HCT116 (cell line): ENCODE measurements at regions not wholly inside any gene's neighbourhood (a gene's known extent, or its start where the extent isn't known, plus 50 kb on each side); places are given as distances from the start of the nearest gene placed in this dataset.

ENCODE experiments used
- ATAC-seq: fragments of 200-7000 bp; cut with Tn5 transposase; 2 replicates; pipeline ENCODE4 v1.9.1; 2020; ENCODE audit warnings: mild to moderate bottlenecking, moderate library complexity
- BruUV-seq: library from RNA; stranded (reverse); fragments of 400-500 nt; replicated peaks from 2 replicates; lab custom pipeline; 2021; lab: Mats Ljungman, UMichigan
- CTCF ChIA-PET: fragments of 300-600 bp; sonication (Branson Sonifier 250); formaldehyde crosslinking; loops from one replicate; lab custom pipeline; 2021; ENCODE audit warnings: antibody characterized with exemption; lab: Charles Lee
- POLR2A ChIA-PET: fragments of 300-600, 350-600 bp; sonication (Branson Sonifier 250); formaldehyde crosslinking; loops from one replicate; lab custom pipeline; 2021; ENCODE audit warnings: antibody characterized with exemption; lab: Charles Lee
- RAD21 ChIA-PET, 2 experiments: fragments of 300-600 bp; sonication (Branson Sonifier 250); formaldehyde crosslinking; loops; one replicate each; lab custom pipeline; 2023; ENCODE audit warnings: low total read pairs in 2 of 2; ENCODE audit not compliant: uncharacterized antibody in 2 of 2, unreplicated experiment in 2 of 2, low non-redundant PET in 1 of 2; lab: Charles Lee
- DNase-seq: peaks from one replicate; pipeline ENCODE4 v3.0.0-alpha.2; 2010; ENCODE audit warnings: low read depth, low spot score
- H2AFZ ChIP-seq: fragments of 200-600 bp; shearing (Covaris generic), sonication (generic); 2 replicates; pipeline ENCODE4 v1.6.1; 2017; ENCODE audit warnings: low read depth, mixed run types, mixed read lengths, antibody characterized with exemption, low read length; ENCODE audit not compliant: poor library complexity, severe bottlenecking
- H3K27ac ChIP-seq: 2 replicates; pipeline ENCODE4 v1.5.1; 2012; ENCODE audit warnings: low read depth, low read length
- H3K27me3 ChIP-seq: fragments of 200-600 bp; sonication (generic); 2 replicates; pipeline ENCODE4 v1.6.1; 2016; ENCODE audit warnings: mixed run types, low read length, mixed read lengths; ENCODE audit not compliant: insufficient read depth
- H3K36me3 ChIP-seq, 2 experiments: fragments of 200-500 bp in 1 of 2; fragments of 200-600 bp in 1 of 2; sonication (Bioruptor generic) in 1 of 2; sonication (generic) in 1 of 2; 2 replicates each; pipeline versions ENCODE4 v1.5.1 to v1.6.1; 2014 to 2016; ENCODE audit warnings: low read length in 2 of 2, inconsistent platforms in 1 of 2, mixed read lengths in 1 of 2, mixed run types in 1 of 2; ENCODE audit not compliant: insufficient read depth in 2 of 2, control insufficient read depth in 1 of 2
- H3K4me1 ChIP-seq, 2 experiments: fragments of 200-600 bp in 1 of 2; sonication (generic) in 1 of 2; 2 replicates each; pipeline versions ENCODE4 v1.5.1 to v1.6.1; 2012 to 2017; ENCODE audit warnings: low read length in 2 of 2, inconsistent platforms in 1 of 2, mild to moderate bottlenecking in 1 of 2, mixed read lengths in 1 of 2, mixed run types in 1 of 2, moderate library complexity in 1 of 2; ENCODE audit not compliant: insufficient read depth in 2 of 2, control insufficient read depth in 1 of 2
- H3K4me2 ChIP-seq: fragments of 200-600 bp; sonication (generic); 2 replicates; pipeline ENCODE4 v1.6.1; 2017; ENCODE audit warnings: mixed run types, low read length, mixed read lengths
- H3K4me3 ChIP-seq, 2 experiments: fragments of 200-600 bp in 1 of 2; sonication (generic) in 1 of 2; replicated peaks in 1 of 2; 2 replicates each; pipeline ENCODE4 v1.5.1; 2011 to 2016; ENCODE audit warnings: low read length in 2 of 2, control low read depth in 1 of 2, low read depth in 1 of 2, mild to moderate bottlenecking in 1 of 2, mixed read lengths in 1 of 2, mixed run types in 1 of 2
- H3K79me2 ChIP-seq: fragments of 200-600 bp; sonication (generic); 2 replicates; pipeline ENCODE4 v1.6.1; 2017; ENCODE audit warnings: mild to moderate bottlenecking, mixed run types, low read length, moderate library complexity, mixed read lengths; ENCODE audit not compliant: insufficient read depth
- H3K9ac ChIP-seq: fragments of 200-600 bp; sonication (generic); 2 replicates; pipeline ENCODE4 v1.6.1; 2016; ENCODE audit warnings: low read length, mixed read lengths
- H3K9me2 ChIP-seq: fragments of 200-600 bp; sonication (generic), shearing (Covaris generic); 2 replicates; pipeline ENCODE4 v1.6.1; 2017; ENCODE audit warnings: mixed run types, mild to moderate bottlenecking, moderate library complexity; ENCODE audit not compliant: insufficient read depth
- H3K9me3 ChIP-seq, 2 experiments: fragments of 200-500 bp in 1 of 2; fragments of 200-600 bp in 1 of 2; sonication (Bioruptor generic) in 1 of 2; sonication (generic) in 1 of 2; 2 replicates each; pipeline ENCODE4 v1.6.1; 2014 to 2017; ENCODE audit warnings: low read length in 2 of 2, mixed read lengths in 2 of 2, inconsistent platforms in 1 of 2, low read depth in 1 of 2, mild to moderate bottlenecking in 1 of 2, mixed run types in 1 of 2, moderate library complexity in 1 of 2; ENCODE audit not compliant: control insufficient read depth in 1 of 2, insufficient read depth in 1 of 2
- H4K20me1 ChIP-seq: fragments of 200-600 bp; sonication (generic), shearing (Covaris generic); 2 replicates; pipeline ENCODE4 v1.6.1; 2017; ENCODE audit warnings: mixed run types, mild to moderate bottlenecking, moderate library complexity; ENCODE audit not compliant: insufficient read depth
- ATF3 ChIP-seq: IDR thresholded peaks from 2 replicates; pipeline ENCODE4 v1.6.1; 2012
- CBX3 ChIP-seq: IDR thresholded peaks from 2 replicates; pipeline ENCODE4 v1.6.1; 2012; ENCODE audit warnings: low read depth
- CEBPB ChIP-seq: IDR thresholded peaks from 2 replicates; pipeline ENCODE4 v1.6.1; 2012; ENCODE audit warnings: low read depth
- ELF1 ChIP-seq: IDR thresholded peaks from 2 replicates; pipeline ENCODE4 v1.6.1; 2012; ENCODE audit warnings: low read depth, borderline replicate concordance
- JUND ChIP-seq: IDR thresholded peaks from 2 replicates; pipeline ENCODE4 v1.6.1; 2012
- POLR2A ChIP-seq: IDR thresholded peaks from 2 replicates; pipeline ENCODE4 v1.7.0; 2011; ENCODE audit warnings: borderline replicate concordance; ENCODE audit not compliant: insufficient read depth, insufficient read length; ENCODE audit errors: extremely low read depth
- POLR2AphosphoS5 ChIP-seq: IDR thresholded peaks from 2 replicates; pipeline ENCODE4 v1.6.1; 2011; ENCODE audit warnings: mild to moderate bottlenecking, low read depth, low read length, moderate library complexity
- RAD21 ChIP-seq: IDR thresholded peaks from 2 replicates; pipeline ENCODE4 v1.6.1; 2012; ENCODE audit warnings: low read depth, mild to moderate bottlenecking
- SIN3A ChIP-seq: IDR thresholded peaks from 2 replicates; pipeline ENCODE4 v1.6.1; 2012; ENCODE audit warnings: low read depth
- SP1 ChIP-seq: IDR thresholded peaks from 2 replicates; pipeline ENCODE4 v1.6.1; 2012; ENCODE audit warnings: low read depth
- SRF ChIP-seq: IDR thresholded peaks from 2 replicates; pipeline ENCODE4 v1.6.1; 2012; ENCODE audit warnings: low read depth
- TCF7L2 ChIP-seq: IDR thresholded peaks from 2 replicates; pipeline ENCODE4 v1.7.0; 2011; ENCODE audit warnings: borderline replicate concordance, inconsistent platforms; ENCODE audit not compliant: insufficient read depth, insufficient read length; ENCODE audit errors: extremely low read depth
- YY1 ChIP-seq: IDR thresholded peaks from 2 replicates; pipeline ENCODE4 v1.6.1; 2011; ENCODE audit warnings: low read length, low read depth, moderate library complexity, mild to moderate bottlenecking; ENCODE audit not compliant: insufficient replicate concordance; ENCODE audit errors: extremely low read depth
- ZBTB33 ChIP-seq: IDR thresholded peaks from 2 replicates; pipeline ENCODE4 v1.6.1; 2011; ENCODE audit warnings: mild to moderate bottlenecking, low read length, moderate library complexity; ENCODE audit not compliant: insufficient replicate concordance; ENCODE audit errors: extremely low read depth
- ZFX ChIP-seq: fragments of 450-650 bp; IDR thresholded peaks from 2 replicates; pipeline ENCODE4 v1.6.1; 2017
- ZNF274 ChIP-seq: fragments of 200-500 bp; sonication (Bioruptor generic); IDR thresholded peaks from 2 replicates; pipeline ENCODE4 v1.6.1; 2014; ENCODE audit warnings: mild to moderate bottlenecking, low read depth, low read length, inconsistent platforms
- intact Hi-C: fragments of 100-400 bp; cut with micrococcal nuclease; formaldehyde crosslinking; loops from 2 replicates; pipeline ENCODE4 v1.10.0; 2022
- TF ChIP-seq, protein P1 (sequence below): IDR thresholded peaks from 2 replicates; pipeline ENCODE4 v1.6.1; 2012
- TF ChIP-seq, protein P2 (sequence below): IDR thresholded peaks from 2 replicates; pipeline ENCODE4 v1.6.1; 2012; ENCODE audit warnings: low read depth
- TF ChIP-seq, protein P3 (sequence below), 3 experiments: fragments of 200-600 bp in 1 of 3; sonication (generic) in 1 of 3; IDR thresholded peaks in 2 of 3; conservative IDR thresholded peaks in 1 of 3; 2 replicates each; pipeline ENCODE4 v1.5.1; 2012 to 2017; ENCODE audit warnings: low read depth in 2 of 3, low read length in 2 of 3, antibody characterized with exemption in 1 of 3, borderline replicate concordance in 1 of 3, control low read depth in 1 of 3, mild to moderate bottlenecking in 1 of 3, mixed read lengths in 1 of 3, mixed run types in 1 of 3, moderate library complexity in 1 of 3; ENCODE audit not compliant: insufficient read depth in 1 of 3

DNA sequence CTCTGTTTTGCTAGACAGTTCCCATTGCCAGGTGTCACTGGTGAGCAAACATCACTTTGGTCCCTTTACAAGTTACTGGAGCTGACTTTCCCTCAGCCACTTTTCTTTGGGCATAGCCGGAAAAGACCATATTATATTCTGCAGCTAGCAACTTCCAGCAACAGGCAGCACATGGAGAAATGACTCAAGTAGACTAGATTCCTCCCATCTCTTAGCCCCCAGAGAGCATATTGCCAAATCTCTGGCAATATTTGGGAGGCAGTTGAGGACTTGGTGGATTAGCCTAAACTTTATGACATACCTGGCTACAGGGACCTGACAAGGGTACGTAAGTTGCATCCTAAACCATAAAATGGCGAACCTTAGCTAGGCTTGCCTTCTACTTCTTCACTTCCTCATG lies 204.7 kb upstream of the MPDZ start:
- POLR2A ChIA-PET, result no interaction called here
- RAD21 ChIA-PET, result no interaction called here
- no TSS peak for BruUV-seq
- no peaks in the 10 kb centered on the region for H3K27me3 ChIP-seq
- no peak overlapping the region for H3K9ac ChIP-seq
- H3K4me2 ChIP-seq, result no peak overlapping the region
- DNase-seq (no peak), ATAC-seq (no peak)
- no peaks in the 10 kb centered on the region for H3K9me2 ChIP-seq
- peaks cover 0 to 4% of the 10 kb centered on the region in 2 experiments; a peak in 1 of 4 replicates for H3K9me3 ChIP-seq
- intact Hi-C loops, result loop anchor here (10.0 kb wide), 1 partner anchor 341 kb away; no protein-coding TSS in a partner anchor
- no peaks in the 10 kb centered on the region for H3K4me1 ChIP-seq
- H2AFZ ChIP-seq, result no peak overlapping the region
- TF ChIP-seq, protein P1, sequence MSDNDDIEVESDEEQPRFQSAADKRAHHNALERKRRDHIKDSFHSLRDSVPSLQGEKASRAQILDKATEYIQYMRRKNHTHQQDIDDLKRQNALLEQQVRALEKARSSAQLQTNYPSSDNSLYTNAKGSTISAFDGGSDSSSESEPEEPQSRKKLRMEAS, result no peak
- TF ChIP-seq ZNF274 (no peak), TCF7L2 (no peak), ZFX (no peak), YY1 (no peak), SP1 (no peak), SRF (no peak), JUND (no peak), CBX3 (no peak), POLR2A (no peak), ZBTB33 (no peak), SIN3A (no peak), RAD21 (no peak), ELF1 (no peak), POLR2AphosphoS5 (no peak), CEBPB (no peak), ATF3 (no peak)
- TF ChIP-seq, protein P2, sequence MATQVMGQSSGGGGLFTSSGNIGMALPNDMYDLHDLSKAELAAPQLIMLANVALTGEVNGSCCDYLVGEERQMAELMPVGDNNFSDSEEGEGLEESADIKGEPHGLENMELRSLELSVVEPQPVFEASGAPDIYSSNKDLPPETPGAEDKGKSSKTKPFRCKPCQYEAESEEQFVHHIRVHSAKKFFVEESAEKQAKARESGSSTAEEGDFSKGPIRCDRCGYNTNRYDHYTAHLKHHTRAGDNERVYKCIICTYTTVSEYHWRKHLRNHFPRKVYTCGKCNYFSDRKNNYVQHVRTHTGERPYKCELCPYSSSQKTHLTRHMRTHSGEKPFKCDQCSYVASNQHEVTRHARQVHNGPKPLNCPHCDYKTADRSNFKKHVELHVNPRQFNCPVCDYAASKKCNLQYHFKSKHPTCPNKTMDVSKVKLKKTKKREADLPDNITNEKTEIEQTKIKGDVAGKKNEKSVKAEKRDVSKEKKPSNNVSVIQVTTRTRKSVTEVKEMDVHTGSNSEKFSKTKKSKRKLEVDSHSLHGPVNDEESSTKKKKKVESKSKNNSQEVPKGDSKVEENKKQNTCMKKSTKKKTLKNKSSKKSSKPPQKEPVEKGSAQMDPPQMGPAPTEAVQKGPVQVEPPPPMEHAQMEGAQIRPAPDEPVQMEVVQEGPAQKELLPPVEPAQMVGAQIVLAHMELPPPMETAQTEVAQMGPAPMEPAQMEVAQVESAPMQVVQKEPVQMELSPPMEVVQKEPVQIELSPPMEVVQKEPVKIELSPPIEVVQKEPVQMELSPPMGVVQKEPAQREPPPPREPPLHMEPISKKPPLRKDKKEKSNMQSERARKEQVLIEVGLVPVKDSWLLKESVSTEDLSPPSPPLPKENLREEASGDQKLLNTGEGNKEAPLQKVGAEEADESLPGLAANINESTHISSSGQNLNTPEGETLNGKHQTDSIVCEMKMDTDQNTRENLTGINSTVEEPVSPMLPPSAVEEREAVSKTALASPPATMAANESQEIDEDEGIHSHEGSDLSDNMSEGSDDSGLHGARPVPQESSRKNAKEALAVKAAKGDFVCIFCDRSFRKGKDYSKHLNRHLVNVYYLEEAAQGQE, result no peak
- TF ChIP-seq, protein P3, sequence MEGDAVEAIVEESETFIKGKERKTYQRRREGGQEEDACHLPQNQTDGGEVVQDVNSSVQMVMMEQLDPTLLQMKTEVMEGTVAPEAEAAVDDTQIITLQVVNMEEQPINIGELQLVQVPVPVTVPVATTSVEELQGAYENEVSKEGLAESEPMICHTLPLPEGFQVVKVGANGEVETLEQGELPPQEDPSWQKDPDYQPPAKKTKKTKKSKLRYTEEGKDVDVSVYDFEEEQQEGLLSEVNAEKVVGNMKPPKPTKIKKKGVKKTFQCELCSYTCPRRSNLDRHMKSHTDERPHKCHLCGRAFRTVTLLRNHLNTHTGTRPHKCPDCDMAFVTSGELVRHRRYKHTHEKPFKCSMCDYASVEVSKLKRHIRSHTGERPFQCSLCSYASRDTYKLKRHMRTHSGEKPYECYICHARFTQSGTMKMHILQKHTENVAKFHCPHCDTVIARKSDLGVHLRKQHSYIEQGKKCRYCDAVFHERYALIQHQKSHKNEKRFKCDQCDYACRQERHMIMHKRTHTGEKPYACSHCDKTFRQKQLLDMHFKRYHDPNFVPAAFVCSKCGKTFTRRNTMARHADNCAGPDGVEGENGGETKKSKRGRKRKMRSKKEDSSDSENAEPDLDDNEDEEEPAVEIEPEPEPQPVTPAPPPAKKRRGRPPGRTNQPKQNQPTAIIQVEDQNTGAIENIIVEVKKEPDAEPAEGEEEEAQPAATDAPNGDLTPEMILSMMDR (IDR thresholded peaks at IDR 0.05 in 2 of 3, conservative IDR thresholded peaks at IDR 0.05 in 1 of 3; ENCODE audit: borderline replicate concordance in 1 of 3, insufficient read depth in 1 of 3, low read depth in 2 of 3, low read length in 2 of 3), result no peak
- CTCF ChIA-PET, result no interaction called here
- no peak overlapping the region for H3K4me3 ChIP-seq
- no peaks in the 10 kb centered on the region for H3K79me2 ChIP-seq
- no peaks in the 10 kb centered on the region for H3K36me3 ChIP-seq
- no peaks in the 10 kb centered on the region for H4K20me1 ChIP-seq
- H3K27ac ChIP-seq, result no peak overlapping the region
